ENCODE measurements at regions not wholly inside any gene's neighbourhood (a gene's known extent, or its start where the extent isn't known, plus 50 kb on each side); places are given as distances from the start of the nearest gene placed in this dataset.

GRCh38 chr2:13180729-13181128 is 464.0 kb downstream of the TRIB2 start:
- TF ChIP-seq SP1 (IDR thresholded peaks at IDR 0.05) (no peak), FOXA1 (IDR thresholded peaks at IDR 0.05) (no peak), TARDBP (IDR thresholded peaks at IDR 0.05) (no peak), NFRKB (IDR thresholded peaks at IDR 0.05) (no peak), FOXM1 (IDR thresholded peaks at IDR 0.05; ENCODE audit: borderline replicate concordance) (no peak), BHLHE40 (IDR thresholded peaks at IDR 0.05; ENCODE audit: borderline replicate concordance) (no peak)

Measured in HEK293T (cell line).